DMS53 treated with DMSO at 0.1 percent for 48 hours (cell line): ENCODE measurements at regions not wholly inside any gene's neighbourhood (a gene's known extent, or its start where the extent isn't known, plus 50 kb on each side); places are given as distances from the start of the nearest gene placed in this dataset.
A peak's percentile ranks its signal among the peaks of the same experiment; 100 is the strongest.
"Not testable (repeated sequence)": the region's sequence is repeated elsewhere in the genome, so short reads cannot be mapped to it uniquely, and the experiment has no call there.

Source experiments
- DNase-seq: peaks from one replicate; lab custom pipeline; 2025; ENCODE audit not compliant: unreplicated experiment; lab: John Stamatoyannopoulos, UW

DNA sequence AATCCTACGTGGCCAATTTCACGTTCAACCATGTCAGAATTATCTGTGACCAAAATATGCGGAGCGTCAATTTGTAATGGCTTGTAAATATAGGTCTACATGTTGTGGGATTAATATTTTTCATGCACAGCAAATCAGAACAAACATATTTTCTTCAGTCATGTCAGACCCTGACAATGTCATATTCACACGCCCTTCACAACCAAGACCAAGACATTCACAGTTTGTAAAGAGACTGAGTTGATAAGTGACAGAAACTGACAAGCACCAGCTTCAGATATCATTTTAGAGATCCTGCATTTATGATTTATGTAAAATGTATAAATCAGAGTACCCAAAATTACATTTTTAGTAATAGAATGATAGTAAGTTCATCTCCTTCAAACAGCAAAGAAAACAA is 57.3 kb upstream of the NOVA1 start:
- DNase-seq, result no peak

DNA sequence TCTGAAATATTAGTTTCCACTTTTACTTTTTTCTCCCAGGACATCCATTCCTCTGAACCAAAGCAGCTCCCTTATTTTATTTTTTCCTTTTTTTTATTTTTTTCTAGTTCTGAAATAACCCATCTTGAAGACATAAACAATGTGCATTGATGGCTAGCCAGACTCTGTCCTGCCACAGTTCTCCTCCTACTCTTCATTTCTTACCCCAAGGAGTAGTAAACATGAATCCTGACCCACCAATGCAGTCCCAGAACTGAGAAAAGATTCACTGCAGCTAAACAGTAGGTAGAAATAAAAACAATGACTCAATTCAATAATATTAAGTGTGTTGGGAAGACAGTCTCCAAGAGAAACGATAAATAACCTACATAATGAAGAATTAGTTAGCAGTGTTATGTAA is 65.7 kb upstream of the NOVA1 start:
- no peak for DNase-seq

- DNase-seq, result not testable (repeated sequence)
Measured at GRCh38 chr14:26678732-26679420, 81.0 kb upstream of the NOVA1 start.

- DNase-seq, result no peak
Measured at GRCh38 chr14:26685401-26685800, 87.6 kb upstream of the NOVA1 start.

DNA sequence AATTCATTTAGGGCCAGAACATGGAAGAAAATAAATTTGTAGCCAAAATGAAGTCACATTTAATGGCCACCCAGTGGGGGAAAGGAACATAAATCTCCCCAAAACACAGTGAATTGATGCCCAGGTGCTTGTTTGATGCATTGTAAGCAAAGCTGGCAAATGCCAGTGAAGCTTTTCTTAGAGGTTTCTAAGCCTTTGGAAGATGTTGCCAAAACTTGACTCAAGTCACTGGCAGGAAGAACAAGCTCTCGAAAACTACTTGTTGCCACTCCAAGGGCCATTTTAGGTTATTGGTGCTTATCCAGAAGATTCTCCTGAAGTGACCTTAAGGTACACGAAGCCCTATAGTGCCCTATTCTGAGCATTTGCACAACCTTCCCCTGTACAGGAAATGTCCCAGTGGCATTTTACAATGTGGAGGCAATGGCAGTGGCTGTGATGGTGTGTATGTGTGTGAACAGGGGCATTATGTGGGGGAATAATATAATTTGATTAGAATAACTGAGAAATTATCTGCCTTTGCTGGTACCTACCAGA is 89.5 kb upstream of the NOVA1 start:
- DNase-seq, result no peak

DNA sequence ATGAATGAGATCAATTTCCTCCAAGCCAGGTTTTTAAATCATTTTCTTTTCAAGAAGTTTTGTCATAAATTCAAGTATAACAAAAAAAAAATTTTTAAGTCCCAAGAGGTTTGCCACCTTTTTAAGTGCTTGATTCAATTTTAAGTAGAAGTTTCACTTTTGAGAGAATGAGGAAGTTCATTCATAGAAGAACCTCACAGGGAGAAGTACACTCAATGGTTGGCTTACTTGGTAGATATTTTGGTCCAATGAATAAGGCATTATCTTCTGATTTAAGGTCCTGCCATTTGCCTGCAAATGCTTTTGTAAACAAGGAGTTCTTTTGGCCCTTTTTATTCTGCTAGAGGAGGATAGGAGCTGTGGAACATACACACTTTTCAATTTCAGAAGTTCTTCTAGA is 96.7 kb upstream of the NOVA1 start:
- DNase-seq, result no peak

DNA sequence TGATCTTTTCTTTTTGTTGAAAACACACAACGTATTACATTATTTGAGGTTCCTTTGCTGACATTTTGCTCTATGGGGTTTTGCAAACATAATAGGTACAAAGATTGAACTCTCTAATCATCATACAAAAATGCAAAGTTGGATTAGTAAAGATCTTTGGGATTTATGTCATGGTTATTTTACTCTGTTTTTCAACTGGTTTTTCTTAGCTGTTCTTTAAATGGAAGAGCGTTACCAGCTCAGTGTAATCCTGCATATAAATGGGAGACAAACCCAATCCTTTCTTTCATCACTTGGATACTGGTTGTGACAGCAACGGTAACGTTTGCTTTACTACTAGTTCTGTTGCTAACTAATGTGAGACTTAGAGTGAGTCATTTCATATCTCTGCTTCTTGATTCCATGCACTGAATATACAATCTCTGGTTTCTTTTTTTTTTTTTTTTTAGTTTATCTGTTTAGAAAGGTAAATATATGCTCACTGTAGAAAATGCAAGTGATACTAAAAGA is 104.9 kb upstream of the NOVA1 start:
- DNase-seq, result no peak

DNA sequence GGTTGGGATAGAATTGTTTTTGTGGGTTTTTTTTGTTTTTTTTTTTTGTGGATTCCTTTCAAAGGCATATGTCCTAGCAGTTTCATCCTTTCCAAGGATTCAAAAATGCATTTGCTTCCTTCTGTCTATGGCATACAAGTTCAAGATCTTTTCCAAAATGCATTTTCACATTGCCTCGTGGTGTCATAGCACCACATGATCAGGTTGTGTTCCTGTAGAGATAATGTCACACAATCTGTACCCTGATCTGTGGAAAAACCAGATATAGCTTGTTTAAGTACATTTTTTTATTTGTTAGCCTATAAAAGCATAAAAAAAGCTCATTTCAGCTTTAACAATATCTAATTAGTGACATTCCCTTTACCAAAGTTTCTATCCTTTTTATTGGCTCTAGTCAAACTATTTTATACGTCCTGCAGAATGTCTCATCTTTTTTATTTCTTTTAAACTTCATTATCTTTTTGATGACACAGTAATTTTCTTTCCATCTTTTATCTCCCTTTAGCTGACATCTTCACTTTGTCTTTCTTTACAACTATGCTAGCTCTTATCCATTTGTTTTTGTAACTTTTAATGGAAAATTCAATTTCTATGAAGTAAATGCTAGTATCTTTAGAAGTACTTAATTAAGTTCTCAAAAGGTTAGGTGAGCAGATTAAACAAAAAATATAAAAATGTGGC is 106.0 kb upstream of the NOVA1 start:
- no peak for DNase-seq

- DNase-seq, result no peak
Measured at GRCh38 chr14:26707234-26707633, 109.4 kb upstream of the NOVA1 start.

DNA sequence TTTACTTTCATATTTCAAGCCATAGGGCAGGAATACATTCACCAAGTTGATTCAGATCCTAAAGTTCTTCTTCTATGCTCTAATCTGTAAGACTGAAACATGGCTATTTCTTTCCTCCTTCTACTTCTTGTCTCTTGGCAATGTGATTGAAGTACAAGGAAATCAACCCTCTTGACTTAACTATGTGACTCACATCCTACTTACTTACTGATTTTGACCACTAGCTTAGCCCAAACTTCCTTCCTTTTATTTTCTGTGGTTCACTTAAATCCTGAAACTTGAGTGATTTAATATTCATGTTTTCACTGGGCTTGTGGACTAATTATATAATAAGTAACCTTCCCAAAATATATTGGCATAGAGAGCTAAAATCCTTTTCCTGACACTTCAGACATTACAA is 111.2 kb upstream of the NOVA1 start:
- DNase-seq, result no peak

GRCh38 chr14:26719514-26719913 is 121.7 kb upstream of the NOVA1 start:
- DNase-seq, result no peak

GRCh38 chr14:26722258-26722657 is 124.4 kb upstream of the NOVA1 start:
- no peak for DNase-seq

GRCh38 chr14:26729851-26730250 is 132.0 kb upstream of the NOVA1 start:
- no peak for DNase-seq

DNA sequence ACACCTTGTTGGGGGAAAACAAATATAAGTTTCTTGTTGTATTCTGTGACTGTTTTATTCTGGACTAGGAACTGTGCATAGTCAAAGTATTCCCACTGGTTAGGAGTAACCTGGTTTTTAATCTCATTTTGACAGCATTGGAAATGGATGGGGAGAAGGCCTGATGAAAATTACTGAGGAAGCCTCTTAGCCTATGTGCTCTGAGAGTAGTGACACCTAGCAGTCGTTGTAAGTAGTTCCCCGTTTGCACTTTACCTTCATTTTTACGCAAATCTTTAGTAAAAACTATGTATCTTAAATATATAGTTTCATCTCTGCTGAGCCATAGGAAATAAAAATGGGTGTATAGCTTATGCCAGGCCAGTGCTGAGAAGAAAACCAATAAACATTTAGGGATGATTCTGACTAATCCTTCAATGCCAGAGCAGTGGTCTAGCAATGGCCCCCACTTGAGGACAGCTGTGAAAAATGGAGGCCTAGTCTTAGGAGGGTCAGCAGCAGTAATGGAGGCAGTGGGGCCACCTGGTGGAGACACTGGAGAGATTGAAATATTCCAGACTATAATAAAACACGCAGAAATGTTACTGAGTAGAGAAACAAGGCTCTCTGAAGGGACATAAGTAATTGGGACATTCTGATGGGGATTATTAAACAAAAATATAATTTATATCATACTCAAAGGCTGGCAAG is 133.2 kb upstream of the NOVA1 start:
- DNase-seq, result no peak

DNA sequence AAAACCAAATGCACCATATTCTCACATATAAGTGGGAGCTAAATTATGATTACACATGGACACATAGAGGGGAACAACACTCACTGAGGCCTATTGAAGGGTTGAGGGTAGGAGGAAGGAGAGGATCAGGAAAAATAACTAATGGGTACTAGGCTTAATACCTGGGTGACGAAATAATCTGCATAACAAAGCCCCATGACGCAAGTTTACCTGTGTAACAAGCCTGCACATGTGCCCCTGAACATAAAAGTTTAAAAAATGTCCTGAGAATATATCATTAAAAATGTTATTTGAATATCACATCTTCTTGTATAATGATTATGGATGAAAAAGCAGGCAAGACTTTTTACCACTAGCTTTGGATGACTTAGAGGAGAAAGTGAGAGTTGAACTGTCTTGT is 138.0 kb upstream of the NOVA1 start:
- no peak for DNase-seq

DNA sequence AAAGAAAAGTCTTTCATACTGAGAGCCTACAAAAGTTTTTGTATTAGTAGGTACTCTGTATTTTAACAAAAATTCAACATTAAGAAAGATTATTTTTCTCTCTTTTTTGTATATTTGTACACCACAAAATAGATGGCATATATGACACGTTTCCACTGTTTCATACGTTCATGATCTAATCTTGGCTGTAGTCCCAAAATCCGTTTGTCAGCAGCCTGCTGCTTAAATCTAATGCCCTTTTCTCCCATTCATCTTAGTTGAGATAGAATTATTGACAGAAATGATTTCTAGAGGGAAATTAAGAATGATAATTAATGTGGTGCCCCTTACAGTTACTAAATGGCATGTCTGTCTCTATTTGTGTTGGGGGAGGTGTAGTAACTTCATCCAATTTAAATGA is 140.7 kb upstream of the NOVA1 start:
- no peak for DNase-seq

DNA sequence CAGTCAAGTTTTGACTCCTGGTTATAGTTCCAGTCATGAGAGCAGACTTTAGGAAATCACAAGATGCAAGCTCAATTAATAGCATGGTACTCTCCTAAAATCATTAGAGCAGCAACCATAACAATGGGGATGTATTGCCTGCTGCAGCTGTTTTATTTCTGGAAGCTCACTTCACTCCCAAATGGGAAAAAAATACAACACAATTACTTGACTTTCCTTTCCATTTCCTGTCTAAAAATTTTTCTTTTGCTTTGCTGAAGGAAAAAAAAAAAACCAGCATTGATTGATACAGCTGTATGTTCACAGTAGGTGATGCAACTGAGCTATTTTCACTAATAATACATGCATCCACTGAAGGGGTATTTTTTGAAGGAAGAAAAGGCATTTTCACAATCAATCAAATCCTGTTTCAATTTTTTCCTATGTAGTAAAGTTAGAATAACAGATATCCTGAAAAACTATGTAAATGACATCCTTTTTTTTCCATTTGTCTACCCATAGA is 143.9 kb upstream of the NOVA1 start:
- DNase-seq, result no peak

DNA sequence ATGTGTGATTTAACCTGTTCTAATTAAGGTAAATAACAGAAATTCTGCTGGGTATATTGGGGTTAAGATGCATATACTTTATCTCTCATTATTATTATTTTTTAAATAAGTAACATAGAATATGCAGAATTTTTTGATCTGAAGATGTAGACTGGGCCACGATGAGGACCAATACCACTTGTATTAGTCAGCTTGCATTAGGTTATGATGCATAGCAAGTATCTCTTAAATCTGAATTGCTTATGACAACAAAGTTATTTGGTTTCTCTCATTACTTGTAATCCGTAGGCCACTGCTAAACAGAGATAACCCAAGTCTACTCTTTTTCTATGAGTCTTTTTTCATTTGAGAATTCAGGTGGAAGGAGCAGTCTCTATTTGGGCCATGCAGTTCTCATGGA is 145.5 kb upstream of the NOVA1 start:
- no peak for DNase-seq

DNA sequence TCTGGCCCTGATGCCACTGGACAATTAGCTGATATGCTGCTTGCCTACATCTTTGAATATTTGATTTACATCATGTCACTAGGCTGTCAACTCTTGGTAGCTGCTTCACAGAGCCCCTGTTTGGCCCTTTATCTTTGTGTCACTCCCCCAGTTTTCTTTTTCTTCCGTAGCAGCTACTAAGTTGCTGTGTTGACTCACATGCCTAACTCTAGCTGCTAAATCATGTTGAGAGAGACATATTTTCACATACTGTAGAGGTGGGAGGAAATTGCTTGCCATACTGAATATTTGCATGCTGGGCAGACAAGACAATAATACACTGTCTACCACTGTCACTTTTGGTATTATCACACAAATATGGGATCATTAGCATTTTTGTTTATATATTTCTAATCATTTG is 147.1 kb upstream of the NOVA1 start:
- no peak for DNase-seq

- peak; percentile 47 for DNase-seq
Measured at GRCh38 chr14:26761532-26761931, 163.7 kb upstream of the NOVA1 start.

DNA sequence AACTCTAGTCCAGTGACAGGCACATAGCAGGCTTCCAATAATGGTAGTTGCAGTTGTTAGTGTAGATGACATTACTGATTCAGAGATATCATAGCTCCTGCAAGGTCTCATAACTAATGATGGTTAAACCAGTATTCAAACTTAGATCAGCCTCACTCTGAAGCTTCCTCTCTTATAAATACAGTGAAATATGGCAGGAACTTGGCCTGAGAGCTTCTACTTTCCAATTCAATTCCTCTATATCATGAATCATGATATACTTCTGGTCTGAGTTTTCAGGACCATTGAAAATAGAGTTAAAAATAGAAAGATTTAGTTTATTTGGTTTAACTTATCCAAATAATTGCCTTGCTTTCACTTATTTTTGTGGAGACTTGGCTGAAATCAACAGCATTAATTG is 167.5 kb upstream of the NOVA1 start:
- no peak for DNase-seq
